Suppressor macrophage treated with lipopolysaccharide for 4 hours (primary cell): ENCODE measurements at regions not wholly inside any gene's neighbourhood (a gene's known extent, or its start where the extent isn't known, plus 50 kb on each side); places are given as distances from the start of the nearest gene placed in this dataset.
"Not testable (repeated sequence)": the region's sequence is repeated elsewhere in the genome, so short reads cannot be mapped to it uniquely, and the experiment has no call there.

Experiments used
- DNase-seq: peaks from one replicate; pipeline ENCODE4 v3.0.0-alpha.2; 2020

DNA sequence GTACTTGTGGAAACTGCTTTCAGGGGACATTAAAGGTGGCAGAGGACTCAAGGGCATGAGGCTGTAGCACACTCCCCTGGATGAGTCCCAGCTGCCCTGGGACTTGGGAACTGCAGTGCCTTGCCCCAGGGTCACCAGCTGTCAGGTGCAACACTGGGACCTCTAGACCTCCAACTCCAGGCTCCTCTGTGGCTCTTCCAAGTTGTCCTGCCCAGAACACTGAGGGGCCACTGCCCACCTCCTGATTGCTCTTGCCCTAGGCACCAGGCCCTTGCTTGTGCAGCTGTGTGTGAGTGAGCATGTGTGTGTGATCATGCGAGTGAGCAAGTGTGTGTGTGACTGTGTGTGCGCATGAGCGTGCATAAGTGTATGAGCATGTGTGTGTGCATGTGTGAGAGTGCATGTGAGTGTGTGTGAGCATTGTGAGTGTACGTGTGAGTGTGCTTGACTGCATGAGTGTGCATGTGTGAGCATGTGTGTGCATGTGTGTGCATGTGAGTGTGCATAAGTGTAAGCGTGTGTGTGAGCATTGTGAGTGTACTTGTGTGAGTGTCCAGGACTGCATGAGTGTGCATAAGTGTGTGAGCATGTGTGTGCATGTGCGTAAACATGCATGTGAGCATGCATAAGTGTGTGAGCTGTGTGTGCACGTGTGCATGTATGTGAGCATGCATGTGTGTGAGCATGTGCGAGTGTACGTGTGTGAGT, 301.5 kb downstream of the NDUFA10 start:
- no peak for DNase-seq

- DNase-seq: no peak
These were observed 302.2 kb downstream of the NDUFA10 start for GRCh38 chr2:239722760-239723470.

DNA sequence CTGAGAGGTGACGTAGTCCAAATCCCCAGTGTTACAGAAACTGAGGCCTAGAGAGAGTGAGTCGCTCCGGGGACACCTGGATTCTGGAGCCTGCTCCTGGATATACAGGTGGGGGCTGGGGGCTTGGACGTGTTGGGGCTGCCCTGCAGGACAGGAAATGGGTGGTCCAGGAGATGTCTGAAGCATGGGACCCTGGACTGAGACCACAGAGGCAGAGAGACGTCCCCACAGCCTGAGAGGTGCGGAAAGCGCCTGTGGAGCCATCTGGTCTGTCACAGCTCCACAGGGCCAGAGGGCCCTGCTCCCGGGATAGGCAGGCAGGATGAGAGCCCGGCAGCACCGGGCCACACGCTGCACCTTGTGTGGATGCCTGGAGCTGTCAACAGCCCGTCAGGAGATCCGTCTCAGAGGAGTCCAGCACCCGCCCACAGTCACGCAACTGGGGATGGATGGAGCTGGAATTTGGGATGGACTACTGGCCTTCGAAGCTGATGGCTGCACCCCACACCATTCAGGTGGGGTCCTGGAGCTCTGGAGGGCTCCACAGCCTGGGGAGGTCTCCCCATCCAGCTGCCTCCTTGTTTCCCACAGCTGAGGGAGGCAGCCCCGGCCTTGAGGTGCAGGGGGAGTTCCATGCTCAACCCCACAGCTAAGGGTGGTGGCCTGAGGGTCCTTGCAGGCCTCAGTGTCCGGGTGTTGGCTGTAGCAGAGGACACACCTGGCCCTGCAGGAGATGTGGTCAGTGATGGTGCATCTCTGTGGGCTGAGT, 303.0 kb downstream of the NDUFA10 start:
- DNase-seq: no peak

GRCh38 chr2:239721531-239721930, 303.6 kb downstream of the NDUFA10 start:
- DNase-seq: no peak

DNA sequence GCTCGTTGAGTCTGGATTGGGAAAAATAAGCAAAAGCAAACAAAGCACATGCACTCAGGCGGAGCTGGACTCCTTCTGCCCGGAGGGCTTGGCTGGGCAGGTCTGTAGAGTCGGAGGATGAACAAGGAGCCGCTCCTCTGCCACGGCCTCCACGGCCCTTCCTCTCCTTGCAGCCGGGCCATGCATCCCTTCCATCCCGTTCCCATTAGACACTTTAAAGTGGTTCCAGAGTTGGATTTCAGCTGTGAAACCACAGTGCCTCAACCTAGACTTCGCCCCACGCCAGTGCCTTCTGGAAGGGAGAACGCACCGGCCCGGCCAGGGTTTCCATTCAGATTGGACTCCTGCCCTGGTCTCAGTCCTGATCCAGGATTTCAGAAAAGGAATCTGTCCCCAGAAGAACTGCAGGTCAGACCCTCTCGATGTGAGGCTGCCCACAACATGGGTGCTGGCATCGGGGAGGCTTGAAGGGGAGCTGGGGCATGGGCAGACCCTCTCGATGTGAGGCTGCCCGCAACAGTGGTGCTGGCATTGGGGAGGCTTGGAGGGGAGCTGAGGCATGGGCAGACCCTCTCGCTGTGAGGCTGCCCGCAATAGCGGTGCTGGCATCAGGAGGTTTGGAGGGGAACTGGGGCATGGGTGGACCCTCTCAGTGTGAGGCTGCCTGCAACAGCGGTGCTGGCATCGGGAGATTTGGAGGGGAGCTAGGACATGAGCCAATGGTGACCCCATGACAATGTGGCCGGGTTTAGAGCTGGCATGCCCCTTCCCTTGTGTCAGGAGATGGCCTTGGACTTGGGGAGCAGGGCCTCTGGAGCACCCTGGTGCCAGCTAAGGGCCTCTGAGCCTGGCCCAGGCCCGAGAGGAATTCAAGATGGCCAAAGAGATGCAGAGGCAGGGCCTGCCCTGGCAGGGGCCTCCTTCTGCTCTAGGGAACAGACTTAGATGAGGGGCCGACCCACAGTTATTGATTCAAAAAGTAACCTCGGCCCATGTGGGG, 304.5 kb downstream of the NDUFA10 start:
- no peak for DNase-seq

GRCh38 chr2:239719791-239720360, 305.3 kb downstream of the NDUFA10 start:
- no peak for DNase-seq

DNA sequence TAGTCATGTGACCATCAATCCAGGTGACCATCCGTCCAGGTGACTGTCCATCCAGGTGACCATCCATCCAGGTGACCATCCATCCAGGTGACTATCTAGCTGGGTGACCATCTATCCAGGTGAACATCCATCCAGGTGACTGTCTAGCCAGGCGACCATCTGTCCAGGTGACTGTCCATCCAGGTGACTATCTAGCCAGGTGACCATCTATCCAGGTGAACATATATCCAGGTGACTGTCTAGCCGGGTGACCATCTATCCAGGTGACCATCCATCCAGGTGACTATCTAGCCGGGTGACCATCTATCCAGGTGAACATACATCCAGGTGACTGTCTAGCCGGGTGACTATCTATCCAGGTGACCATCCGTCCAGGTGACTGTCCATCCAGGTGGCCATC, 306.2 kb downstream of the NDUFA10 start:
- not testable (repeated sequence) for DNase-seq

- no peak for DNase-seq
These were observed 307.4 kb downstream of the NDUFA10 start for GRCh38 chr2:239717706-239718105.

DNA sequence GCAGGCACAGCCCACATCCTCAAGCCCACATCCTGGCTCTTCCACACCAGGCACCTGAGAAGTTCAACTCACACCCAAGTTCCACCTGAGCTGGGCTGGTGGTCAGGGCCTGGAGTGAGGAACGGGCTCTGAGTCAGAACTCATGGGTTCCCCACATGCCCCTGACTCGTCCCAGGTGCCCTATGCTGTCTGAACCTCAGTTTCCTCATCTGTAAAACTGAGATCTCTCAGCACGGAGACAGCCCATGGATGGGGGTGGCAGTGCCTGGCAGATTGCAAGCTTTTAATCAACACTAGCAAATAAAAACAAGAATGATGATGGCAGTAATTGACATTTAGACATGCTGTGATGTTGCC, 307.8 kb downstream of the NDUFA10 start:
- no peak for DNase-seq

DNA sequence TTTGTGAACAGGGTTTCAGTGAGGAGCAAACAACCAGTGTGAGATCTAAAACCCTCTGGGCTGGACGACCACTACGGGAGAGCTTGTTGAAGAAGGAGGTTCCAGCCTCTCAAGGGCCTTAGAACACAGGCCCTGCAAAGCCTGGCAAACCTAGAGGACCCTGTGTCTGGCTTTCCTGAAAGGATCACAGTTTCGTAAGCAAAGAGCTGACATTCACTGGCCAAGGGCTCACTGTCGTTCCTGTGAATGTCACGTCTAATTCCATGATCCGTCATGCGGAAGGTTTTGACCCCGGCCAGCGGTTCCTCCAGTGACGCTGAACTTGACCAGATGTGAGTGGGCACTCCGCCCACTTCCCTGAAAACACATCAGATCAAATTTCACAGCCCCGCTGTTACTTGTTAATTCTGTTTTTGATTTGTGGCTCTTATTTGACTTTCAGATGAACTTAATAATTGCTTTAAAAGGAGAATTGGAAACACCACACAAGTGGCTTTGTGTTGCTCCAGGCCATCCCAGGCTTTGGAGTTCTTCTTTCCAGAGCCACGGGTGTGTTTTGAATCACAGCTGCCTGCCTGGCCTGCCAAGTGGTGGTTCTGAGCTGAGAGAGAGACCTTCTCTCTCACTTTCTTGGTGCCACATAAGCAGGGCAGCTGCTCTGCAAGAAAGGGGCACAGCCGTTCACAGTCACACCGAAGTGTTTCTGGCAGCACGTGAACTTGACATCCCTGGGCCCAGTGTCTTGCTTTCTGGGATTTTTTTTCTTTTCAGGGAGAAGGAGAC, 308.4 kb downstream of the NDUFA10 start:
- DNase-seq: no peak

DNA sequence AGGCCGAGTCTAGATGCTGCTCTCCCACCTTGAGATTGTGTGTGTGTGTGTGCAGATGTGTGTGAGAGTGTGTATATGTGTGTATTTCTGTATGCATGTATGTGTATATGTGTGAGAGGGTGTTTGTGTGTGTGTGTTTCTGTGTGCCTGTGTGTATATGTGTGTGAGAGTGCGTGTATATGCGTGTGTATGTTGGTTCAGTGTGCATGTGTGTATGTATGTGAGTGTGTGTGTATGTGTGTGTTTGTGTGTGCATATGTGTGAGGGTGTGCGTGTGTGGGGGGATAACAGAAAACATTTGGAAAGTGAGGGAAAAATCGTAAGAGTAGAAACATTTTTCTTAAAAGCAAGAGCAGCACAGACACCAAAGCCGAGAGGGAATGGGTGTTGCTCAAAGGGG, 309.1 kb downstream of the NDUFA10 start:
- DNase-seq: no peak

DNA sequence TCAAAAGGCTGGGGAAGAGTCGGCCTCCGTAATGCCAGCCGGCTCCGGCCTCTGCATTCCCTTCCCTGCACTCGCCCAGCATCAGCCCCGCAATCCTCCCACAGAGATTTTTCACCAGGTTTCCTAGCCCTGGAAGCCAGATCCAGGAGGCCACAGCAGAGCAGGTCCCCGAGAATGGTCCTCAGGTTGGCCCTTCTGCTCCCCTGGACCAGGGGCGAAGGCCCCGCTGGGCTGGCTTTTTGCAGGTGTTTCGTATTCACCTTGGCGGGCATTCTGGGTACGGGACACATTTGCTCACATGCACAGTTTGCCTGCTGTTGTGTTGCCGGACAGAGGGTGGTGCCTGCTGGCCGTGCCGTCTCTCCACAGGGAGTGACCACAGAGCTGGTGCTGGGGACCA, 309.5 kb downstream of the NDUFA10 start:
- no peak for DNase-seq

GRCh38 chr2:239715202-239715601, 309.9 kb downstream of the NDUFA10 start:
- no peak for DNase-seq

DNA sequence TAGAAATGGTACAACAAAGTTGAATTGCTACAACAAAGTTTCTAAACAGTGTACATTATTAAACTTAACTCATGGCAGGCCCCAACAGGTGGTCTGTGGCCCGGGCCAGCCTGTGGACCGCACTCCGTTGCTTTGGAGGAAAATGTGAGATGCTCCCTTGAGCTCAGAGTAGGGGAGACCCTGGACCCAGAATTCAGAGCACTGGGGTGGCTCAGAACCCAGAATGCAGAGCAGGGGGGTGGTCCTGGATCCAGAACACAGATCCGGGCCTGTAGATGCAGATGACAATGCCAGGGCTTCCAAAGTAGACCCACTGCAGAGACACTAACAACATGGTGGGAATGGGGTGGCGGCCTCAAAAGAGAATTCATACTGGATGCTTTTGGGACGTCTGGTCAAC, 311.0 kb downstream of the NDUFA10 start:
- no peak for DNase-seq

- DNase-seq: no peak
These were observed 311.9 kb upstream of the HDAC4 start for GRCh38 chr2:239712755-239713154.

DNA sequence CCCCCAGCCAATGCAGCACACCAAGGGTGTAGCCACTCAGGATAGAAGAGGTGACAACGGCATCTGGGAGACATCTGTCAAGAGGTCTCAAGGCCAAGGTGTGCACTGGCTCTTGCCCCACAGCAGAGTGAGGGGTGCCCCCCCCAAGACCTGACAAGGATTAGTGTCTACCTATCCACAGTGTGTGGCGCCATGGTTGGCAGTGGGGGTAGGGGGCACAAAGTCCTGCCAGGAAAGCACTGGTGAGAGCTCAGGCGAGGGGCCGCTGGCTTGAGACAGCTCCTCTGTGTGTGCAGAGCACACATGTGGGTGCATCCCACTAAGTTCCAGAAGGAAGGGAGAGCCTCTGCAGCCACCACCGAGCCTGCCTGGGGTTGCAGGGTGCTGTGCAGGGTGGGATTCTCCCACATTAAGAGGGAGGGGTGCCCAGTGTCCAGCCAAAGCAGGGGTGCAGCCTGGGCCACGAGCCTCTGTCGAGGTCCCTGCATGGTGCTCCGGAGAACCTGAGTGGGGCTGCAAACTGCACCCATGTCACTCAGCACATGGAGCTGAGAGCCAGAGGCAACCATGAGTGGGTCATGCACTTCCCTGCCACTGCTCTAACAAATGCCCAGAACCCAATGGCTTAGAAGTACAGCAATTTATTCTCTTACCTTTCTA, 311.2 kb upstream of the HDAC4 start:
- no peak for DNase-seq

- DNase-seq: no peak
These were observed 310.4 kb upstream of the HDAC4 start for GRCh38 chr2:239710953-239711861.

DNA sequence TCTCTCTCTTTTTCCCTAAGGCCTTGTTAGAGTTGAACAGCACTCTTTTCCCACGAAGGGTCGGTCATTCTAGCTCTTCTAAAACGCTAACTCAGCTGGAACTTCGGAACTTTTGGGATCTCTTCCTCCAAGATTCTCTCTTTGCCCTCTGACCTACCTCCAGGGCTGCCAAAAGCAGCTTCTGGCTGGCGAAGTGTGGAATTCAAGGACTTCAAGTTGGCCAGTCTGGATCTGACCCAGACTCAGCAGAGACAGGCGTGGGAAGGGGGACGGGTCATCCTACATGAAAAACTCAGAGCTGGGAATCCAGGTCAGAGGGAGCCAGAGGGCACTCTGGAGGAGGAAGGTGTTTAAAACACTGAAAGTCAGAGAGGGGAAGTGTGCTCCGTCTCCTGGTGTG, 305.5 kb upstream of the HDAC4 start:
- no peak for DNase-seq

DNA sequence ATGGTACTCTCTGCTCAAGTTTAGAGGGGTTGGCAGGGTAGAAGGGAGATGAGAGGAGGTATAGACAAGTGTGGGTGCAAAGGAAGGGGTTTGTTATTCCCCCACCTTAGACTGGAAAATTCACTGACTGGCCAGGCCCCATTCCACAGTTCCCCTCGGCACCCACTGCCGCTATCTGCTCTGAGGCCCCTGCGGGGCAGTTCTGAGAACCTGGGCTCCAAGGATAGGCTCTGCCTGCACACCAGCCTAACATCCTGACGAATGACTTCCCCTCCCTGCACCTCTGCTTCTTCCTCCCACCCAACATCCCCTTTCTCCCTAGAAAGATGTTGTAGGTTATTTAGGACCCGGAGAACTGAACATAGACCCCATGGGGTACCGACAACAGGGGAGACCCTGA, 303.9 kb upstream of the HDAC4 start:
- no peak for DNase-seq

DNA sequence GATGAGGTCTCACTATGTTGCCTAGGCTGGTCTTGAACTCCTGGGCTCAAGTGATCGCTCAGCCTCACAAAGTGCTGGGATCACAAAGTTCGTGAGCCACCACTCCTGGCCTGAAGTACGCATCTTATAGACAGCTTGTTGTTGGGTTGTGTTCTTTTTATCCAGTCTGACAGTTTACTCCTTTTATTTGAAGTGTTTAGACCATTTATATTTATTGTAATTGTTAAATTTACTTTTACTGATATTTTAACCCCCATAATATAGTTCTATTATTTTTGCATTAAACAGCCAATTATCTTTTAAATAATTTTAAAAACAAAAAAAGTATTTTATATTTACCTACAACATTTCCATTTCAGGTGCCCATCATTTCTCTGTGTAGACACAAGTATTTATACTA, 303.0 kb upstream of the HDAC4 start:
- no peak for DNase-seq
